ENCODE measurements at regions not wholly inside any gene's neighbourhood (a gene's known extent, or its start where the extent isn't known, plus 50 kb on each side); places are given as distances from the start of the nearest gene placed in this dataset.

- intact Hi-C loops (cut with DNase I): no loop called here
- Histone ChIP-seq H3K27ac (no peak overlapping the region), H3K4me1 (no peaks in the 10 kb centered on the region), H3K36me3 (no peaks in the 10 kb centered on the region), H3K4me3 (no peak overlapping the region), H3K9me3 (no peaks in the 10 kb centered on the region), H3K27me3 (no peaks in the 10 kb centered on the region)
- no peak for DNase-seq (ENCODE audit: extremely low spot score in 2 of 2)
- TF ChIP-seq CTCF (IDR thresholded peaks at IDR 0.05) (no peak), POLR2AphosphoS5 (IDR thresholded peaks at IDR 0.05; ENCODE audit: insufficient read depth in 1 of 2, low read depth in 1 of 2) (no peak), POLR2A (IDR thresholded peaks at IDR 0.05) (no peak)
Observed at GRCh38 chr10:28952523-28952922, 275.2 kb downstream of the BAMBI start.

GRCh38 chr10:28954211-28954610 lies 276.9 kb downstream of the BAMBI start:
- no peak for TF ChIP-seq POLR2AphosphoS5 (IDR thresholded peaks at IDR 0.05; ENCODE audit: insufficient read depth in 1 of 2, low read depth in 1 of 2)
- no peak for TF ChIP-seq POLR2A (IDR thresholded peaks at IDR 0.05)
- TF ChIP-seq CTCF (IDR thresholded peaks at IDR 0.05): no peak
- H3K9me3 ChIP-seq: no peaks in the 10 kb centered on the region
- H3K27ac ChIP-seq: no peak overlapping the region
- no peaks in the 10 kb centered on the region for H3K4me1 ChIP-seq
- no peaks in the 10 kb centered on the region for H3K36me3 ChIP-seq
- intact Hi-C loops (cut with DNase I): no loop called here
- no peaks in the 10 kb centered on the region for H3K27me3 ChIP-seq
- H3K4me3 ChIP-seq: no peak overlapping the region
- no peak for DNase-seq (ENCODE audit: extremely low spot score in 2 of 2)

DNA sequence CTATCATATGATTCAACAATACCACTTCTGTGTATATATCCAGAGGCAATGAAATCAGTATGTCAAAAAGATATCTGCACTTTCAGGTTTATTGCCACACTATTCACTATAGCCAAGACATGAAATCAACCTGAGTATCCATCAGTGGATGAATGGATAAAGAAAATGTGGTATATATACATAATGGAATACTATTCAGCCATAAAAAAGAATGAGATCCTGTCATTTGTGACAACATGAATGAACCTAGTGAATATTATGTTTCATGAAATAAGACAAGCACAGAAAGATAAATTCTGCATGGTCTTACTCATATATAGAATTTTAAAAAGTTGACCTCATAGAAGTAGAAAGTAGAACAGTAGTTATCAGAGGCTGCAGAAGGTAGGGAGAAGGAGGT lies 281.1 kb downstream of the BAMBI start:
- Histone ChIP-seq H3K36me3 (no peaks in the 10 kb centered on the region), H3K27me3 (no peaks in the 10 kb centered on the region), H3K4me3 (no peak overlapping the region), H3K9me3 (no peaks in the 10 kb centered on the region), H3K27ac (no peak overlapping the region), H3K4me1 (no peaks in the 10 kb centered on the region)
- no peak for DNase-seq (ENCODE audit: extremely low spot score in 2 of 2)
- intact Hi-C loops (cut with DNase I): no loop called here
- TF ChIP-seq POLR2A (IDR thresholded peaks at IDR 0.05): no peak
- no peak for TF ChIP-seq CTCF (IDR thresholded peaks at IDR 0.05)
- no peak for TF ChIP-seq POLR2AphosphoS5 (IDR thresholded peaks at IDR 0.05; ENCODE audit: insufficient read depth in 1 of 2, low read depth in 1 of 2)

- H3K27me3 ChIP-seq: no peaks in the 10 kb centered on the region
- no peaks in the 10 kb centered on the region for H3K9me3 ChIP-seq
- no peaks in the 10 kb centered on the region for H3K4me1 ChIP-seq
- no peaks in the 10 kb centered on the region for H3K36me3 ChIP-seq
- H3K4me3 ChIP-seq: no peak overlapping the region
- no peak for DNase-seq (ENCODE audit: extremely low spot score in 2 of 2)
- intact Hi-C loops (cut with DNase I): no loop called here
- no peak for TF ChIP-seq CTCF (IDR thresholded peaks at IDR 0.05)
- H3K27ac ChIP-seq: no peak overlapping the region
Observed at GRCh38 chr10:28959850-28960501, 282.7 kb downstream of the BAMBI start.

- H3K9me3 ChIP-seq: no peaks in the 10 kb centered on the region
- no peak overlapping the region for H3K4me3 ChIP-seq
- intact Hi-C loops (cut with DNase I): no loop called here
- H3K36me3 ChIP-seq: no peaks in the 10 kb centered on the region
- no peak overlapping the region for H3K27ac ChIP-seq
- TF ChIP-seq POLR2AphosphoS5 (IDR thresholded peaks at IDR 0.05; ENCODE audit: insufficient read depth in 1 of 2, low read depth in 1 of 2) (no peak), POLR2A (IDR thresholded peaks at IDR 0.05) (no peak), CTCF (IDR thresholded peaks at IDR 0.05) (no peak)
- no peak for DNase-seq (ENCODE audit: extremely low spot score in 2 of 2)
- H3K4me1 ChIP-seq: no peaks in the 10 kb centered on the region
- no peaks in the 10 kb centered on the region for H3K27me3 ChIP-seq
Observed at GRCh38 chr10:28962768-28963167, 285.4 kb downstream of the BAMBI start.
